Epithelial cell of proximal tubule (primary cell): ENCODE measurements at regions not wholly inside any gene's neighbourhood (a gene's known extent, or its start where the extent isn't known, plus 50 kb on each side); places are given as distances from the start of the nearest gene placed in this dataset.

Experiments used
- DNase-seq: peaks from one replicate; pipeline ENCODE4 v3.0.0-alpha.2; 2011; ENCODE audit warnings: low read depth
- H3K4me3 ChIP-seq: 2 replicates; pipeline ENCODE4 v1.5.1; 2011; ENCODE audit warnings: low read depth, mild to moderate bottlenecking, low read length
- TF ChIP-seq, protein P1 (sequence below): conservative IDR thresholded peaks from 2 replicates; pipeline ENCODE4 v1.5.1; 2012; ENCODE audit warnings: low read depth, mild to moderate bottlenecking, low read length

DNA sequence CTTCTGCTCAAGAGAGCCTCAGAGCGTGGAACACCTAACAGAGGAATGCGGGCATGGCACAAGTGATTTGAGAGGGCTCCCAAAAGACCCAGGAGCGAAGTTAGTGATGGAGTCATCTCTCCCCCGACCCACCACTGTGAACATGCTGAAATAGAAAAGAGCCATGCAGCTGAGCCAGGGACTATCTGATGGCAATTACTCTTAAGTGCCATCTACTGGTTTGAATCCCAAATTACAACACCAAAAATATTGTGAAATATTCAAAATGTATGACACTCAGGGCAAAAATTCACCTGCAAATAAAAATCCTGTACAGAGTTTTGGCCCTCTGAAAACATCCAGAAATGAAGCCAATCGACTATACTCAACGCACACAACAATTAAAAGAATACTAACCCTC lies 2038.9 kb upstream of the ADGRL3 start:
- no peak overlapping the region for H3K4me3 ChIP-seq
- TF ChIP-seq, protein P1, sequence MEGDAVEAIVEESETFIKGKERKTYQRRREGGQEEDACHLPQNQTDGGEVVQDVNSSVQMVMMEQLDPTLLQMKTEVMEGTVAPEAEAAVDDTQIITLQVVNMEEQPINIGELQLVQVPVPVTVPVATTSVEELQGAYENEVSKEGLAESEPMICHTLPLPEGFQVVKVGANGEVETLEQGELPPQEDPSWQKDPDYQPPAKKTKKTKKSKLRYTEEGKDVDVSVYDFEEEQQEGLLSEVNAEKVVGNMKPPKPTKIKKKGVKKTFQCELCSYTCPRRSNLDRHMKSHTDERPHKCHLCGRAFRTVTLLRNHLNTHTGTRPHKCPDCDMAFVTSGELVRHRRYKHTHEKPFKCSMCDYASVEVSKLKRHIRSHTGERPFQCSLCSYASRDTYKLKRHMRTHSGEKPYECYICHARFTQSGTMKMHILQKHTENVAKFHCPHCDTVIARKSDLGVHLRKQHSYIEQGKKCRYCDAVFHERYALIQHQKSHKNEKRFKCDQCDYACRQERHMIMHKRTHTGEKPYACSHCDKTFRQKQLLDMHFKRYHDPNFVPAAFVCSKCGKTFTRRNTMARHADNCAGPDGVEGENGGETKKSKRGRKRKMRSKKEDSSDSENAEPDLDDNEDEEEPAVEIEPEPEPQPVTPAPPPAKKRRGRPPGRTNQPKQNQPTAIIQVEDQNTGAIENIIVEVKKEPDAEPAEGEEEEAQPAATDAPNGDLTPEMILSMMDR: no peak
- DNase-seq: no peak

DNA sequence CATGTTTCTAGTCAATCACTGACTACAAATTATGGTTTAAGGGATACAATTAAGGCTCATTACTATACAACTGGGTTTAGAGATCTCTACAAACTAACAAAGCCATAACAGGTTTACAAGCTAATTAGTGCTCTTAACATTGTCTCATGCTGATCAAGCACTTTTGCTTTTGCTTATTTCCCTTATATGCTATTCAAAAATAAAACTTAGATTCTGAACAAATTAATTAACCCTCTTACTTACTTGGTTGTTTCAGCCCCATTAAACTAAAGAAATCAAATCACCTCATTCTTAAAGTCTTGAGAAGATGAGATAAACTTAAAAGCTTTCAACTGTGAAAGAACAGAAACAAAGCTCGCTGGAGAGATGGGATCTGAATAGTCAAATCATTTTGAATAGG lies 2024.5 kb upstream of the ADGRL3 start:
- TF ChIP-seq, protein P1: no peak
- DNase-seq: no peak
- H3K4me3 ChIP-seq: no peak overlapping the region

DNA sequence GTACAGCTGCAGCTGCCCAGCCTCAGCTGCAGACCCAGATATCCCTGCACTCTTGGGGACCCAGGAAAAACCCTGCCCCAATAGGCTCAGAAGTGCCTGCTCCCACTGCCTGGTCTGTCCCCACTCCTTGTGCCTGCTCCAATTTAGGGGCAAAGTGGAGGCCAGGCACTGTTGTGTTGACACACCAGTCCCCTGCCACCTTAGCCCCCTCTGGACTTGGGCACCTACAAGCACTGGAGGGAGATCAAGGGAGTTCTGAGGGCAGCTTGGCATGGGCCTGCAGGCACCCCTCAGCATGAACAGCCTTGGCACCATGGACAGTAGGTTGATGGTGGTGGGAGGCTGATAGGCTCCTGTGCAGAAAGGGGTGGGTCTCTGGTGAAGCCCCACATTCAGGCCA lies 2020.8 kb upstream of the ADGRL3 start:
- DNase-seq: no peak
- no peak overlapping the region for H3K4me3 ChIP-seq
- TF ChIP-seq, protein P1: no peak

DNA sequence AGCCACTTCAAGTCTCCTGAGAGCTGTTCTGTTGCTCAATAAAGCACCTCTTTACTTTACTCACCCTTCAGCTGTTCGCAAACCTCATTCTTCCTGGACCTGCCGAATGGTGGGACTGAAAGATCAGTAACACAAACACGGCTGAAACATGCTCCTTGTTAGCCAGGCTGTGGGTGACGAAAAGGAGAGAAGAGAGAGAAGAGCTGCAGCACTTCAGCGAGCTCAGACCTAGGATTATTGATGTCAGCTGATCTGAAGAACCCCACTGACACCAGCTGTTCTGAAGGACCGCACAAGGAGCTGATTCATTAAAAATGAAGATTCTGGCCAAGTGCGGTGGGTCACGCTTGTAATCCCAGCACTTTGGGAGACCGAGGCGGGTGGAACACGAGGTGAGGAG lies 2020.0 kb upstream of the ADGRL3 start:
- no peak overlapping the region for H3K4me3 ChIP-seq
- TF ChIP-seq, protein P1: no peak
- no peak for DNase-seq

DNA sequence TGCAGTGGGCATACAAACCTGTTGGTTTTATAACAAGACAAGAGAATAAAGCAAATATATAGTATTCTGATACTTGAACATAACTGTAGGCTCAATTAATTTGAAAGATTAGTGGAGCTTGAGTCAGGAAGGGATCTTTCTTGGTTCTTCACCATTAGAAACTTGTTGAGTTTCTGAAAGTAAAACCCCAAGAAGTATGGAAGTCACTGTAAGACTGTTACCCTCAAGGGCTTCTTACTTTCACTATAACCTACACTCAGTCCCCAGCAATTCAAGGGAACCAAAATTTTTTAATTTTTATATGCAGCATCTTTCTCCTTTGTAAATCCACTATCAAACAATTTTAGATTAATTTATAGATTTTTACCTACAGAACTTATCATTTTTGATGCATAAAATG lies 2019.2 kb upstream of the ADGRL3 start:
- DNase-seq: no peak
- H3K4me3 ChIP-seq: no peak overlapping the region
- TF ChIP-seq, protein P1: no peak

DNA sequence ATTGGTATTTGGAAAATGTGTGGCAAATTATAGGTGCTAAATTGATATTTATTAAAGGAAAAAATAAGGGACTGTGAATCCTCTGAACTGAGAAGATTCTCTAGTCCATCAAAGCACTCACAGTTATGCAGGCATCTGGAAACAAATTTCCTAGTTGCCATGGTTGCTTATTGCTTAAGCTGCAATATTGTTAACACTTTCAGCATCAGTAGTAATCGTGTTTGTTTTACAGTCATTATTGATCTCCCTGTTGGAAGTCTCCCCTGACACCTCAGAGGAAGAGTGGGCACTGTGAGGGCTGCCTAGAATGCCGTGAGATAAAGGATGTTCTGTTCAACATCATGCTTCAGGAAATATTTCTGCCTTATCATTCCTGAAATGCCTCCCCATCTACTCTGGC lies 2004.3 kb upstream of the ADGRL3 start:
- TF ChIP-seq, protein P1: no peak
- no peak overlapping the region for H3K4me3 ChIP-seq
- DNase-seq: no peak

DNA sequence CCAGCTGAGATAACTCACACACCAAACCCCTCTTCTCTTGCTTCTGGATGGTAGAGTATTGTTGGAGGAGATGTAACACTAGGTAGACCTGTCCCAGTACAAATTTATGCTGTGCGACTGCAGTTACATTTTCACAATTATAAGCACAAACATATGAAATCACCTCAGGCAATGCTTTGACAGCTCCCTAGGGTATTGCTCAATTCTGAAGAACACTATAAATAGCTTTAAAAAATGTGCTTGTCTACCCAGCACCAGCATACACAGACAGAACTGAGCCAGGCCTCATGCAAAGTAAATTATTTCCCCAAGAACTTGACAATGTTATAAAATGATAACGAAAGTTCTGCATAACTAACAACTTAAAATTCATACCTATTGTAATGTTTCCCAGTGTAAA lies 1999.1 kb upstream of the ADGRL3 start:
- no peak for DNase-seq
- H3K4me3 ChIP-seq: no peak overlapping the region
- TF ChIP-seq, protein P1: no peak
